HEK293 (cell line): ENCODE measurements at regions not wholly inside any gene's neighbourhood (a gene's known extent, or its start where the extent isn't known, plus 50 kb on each side); places are given as distances from the start of the nearest gene placed in this dataset.

Experiments used
- KLF16 ChIP-seq: fragments of 450-650 bp; formaldehyde crosslinking; IDR thresholded peaks from 2 replicates; pipeline ENCODE4 v1.5.1; 2017; ENCODE audit warnings: missing biosample characterization, missing genetic modification characterization
- OVOL3 ChIP-seq: fragments of 450-650 bp; formaldehyde crosslinking; IDR thresholded peaks from 2 replicates; pipeline ENCODE4 v1.5.1; 2016; ENCODE audit warnings: missing biosample characterization, missing genetic modification characterization
- RBAK ChIP-seq: fragments of 450-650 bp; formaldehyde crosslinking; IDR thresholded peaks from 2 replicates; pipeline ENCODE4 v1.5.1; 2016; ENCODE audit warnings: missing biosample characterization, missing genetic modification characterization
- ZEB2 ChIP-seq: fragments of 450-650 bp; formaldehyde crosslinking; IDR thresholded peaks from 2 replicates; pipeline ENCODE4 v1.5.1; 2016; ENCODE audit warnings: missing biosample characterization, missing genetic modification characterization
- ZNF24 ChIP-seq: fragments of 450-650 bp; formaldehyde crosslinking; IDR thresholded peaks from 2 replicates; pipeline ENCODE4 v1.5.1; 2016; ENCODE audit warnings: missing biosample characterization, missing genetic modification characterization
- ZNF274 ChIP-seq, 2 experiments: fragments of 200-500 bp in 1 of 2; fragments of 450-650 bp in 1 of 2; sonication (Bioruptor generic) in 1 of 2; formaldehyde crosslinking in 1 of 2; IDR thresholded peaks; 2 replicates each; pipeline versions ENCODE4 v1.5.1 to v1.6.1; 2014 to 2016; ENCODE audit warnings: borderline replicate concordance in 1 of 2, inconsistent platforms in 1 of 2, low read length in 1 of 2, missing biosample characterization in 1 of 2, missing genetic modification characterization in 1 of 2
- ZNF416 ChIP-seq: fragments of 450-650 bp; formaldehyde crosslinking; IDR thresholded peaks from 2 replicates; pipeline ENCODE4 v1.5.1; 2016; ENCODE audit warnings: missing biosample characterization, missing genetic modification characterization
- ZNF549 ChIP-seq: fragments of 450-650 bp; IDR thresholded peaks from 2 replicates; pipeline ENCODE4 v1.5.1; 2018; ENCODE audit warnings: missing biosample characterization, missing genetic modification characterization, mild to moderate bottlenecking, inconsistent platforms, moderate library complexity
- ZNF600 ChIP-seq: fragments of 450-650 bp; formaldehyde crosslinking; IDR thresholded peaks from 2 replicates; pipeline ENCODE4 v1.5.1; 2016; ENCODE audit warnings: missing biosample characterization, missing genetic modification characterization
- ZSCAN30 ChIP-seq: fragments of 450-650 bp; IDR thresholded peaks from 2 replicates; pipeline ENCODE4 v1.5.1; 2018; ENCODE audit warnings: missing biosample characterization, mild to moderate bottlenecking, missing genetic modification characterization, moderate library complexity
- TF ChIP-seq, protein P1 (sequence below): fragments of 450-650 bp; formaldehyde crosslinking; IDR thresholded peaks from 2 replicates; pipeline ENCODE4 v1.5.1; 2016; ENCODE audit warnings: missing biosample characterization, missing genetic modification characterization
- TF ChIP-seq, protein P2 (sequence below): fragments of 450-650 bp; formaldehyde crosslinking; IDR thresholded peaks from 2 replicates; pipeline ENCODE4 v1.5.1; 2016; ENCODE audit warnings: missing biosample characterization, missing genetic modification characterization
- TF ChIP-seq, protein P3 (sequence below): fragments of 450-650 bp; formaldehyde crosslinking; IDR thresholded peaks from 2 replicates; pipeline ENCODE4 v1.5.1; 2016; ENCODE audit warnings: missing biosample characterization, missing genetic modification characterization, low read depth
- TF ChIP-seq, protein P4 (sequence below): fragments of 450-650 bp; formaldehyde crosslinking; IDR thresholded peaks from 2 replicates; pipeline ENCODE4 v1.5.1; 2016; ENCODE audit warnings: missing biosample characterization, missing genetic modification characterization

DNA sequence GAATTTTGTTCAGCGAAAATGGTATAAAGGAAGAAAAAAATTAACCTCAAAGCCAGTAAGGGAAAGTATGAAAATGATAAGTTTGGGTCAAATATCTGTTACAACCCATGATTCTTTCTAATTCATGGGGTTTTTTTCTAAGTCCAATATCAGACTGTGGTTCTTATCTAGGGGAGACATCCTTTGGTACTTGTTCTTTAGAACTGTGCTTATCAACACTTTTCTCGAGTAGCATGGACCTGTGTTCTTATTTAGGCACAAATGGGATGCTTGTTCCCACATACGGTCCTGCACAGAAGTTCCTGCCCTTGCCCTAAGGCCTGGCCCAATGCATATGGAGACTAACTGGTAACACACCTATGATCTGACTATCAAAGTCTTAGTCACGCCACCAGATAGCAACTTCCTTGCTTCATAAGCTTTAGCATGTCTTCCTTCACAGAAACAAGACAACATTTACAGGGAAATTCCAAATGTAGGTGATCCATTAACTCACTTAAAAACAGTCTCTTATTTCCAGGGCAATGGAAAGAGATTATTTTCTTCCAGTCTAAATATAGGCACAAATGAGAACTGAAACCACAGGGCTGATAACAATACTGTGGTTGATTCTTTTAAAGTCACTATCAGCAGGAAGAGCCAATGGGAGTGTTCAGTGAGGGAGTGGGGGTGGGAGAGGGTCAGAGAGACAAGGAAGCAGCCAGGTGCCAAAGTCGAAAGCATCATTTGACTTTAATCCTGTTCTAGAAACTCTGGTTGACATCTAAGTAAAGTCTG lies 268.8 kb upstream of the ANKRD55 start:
- TF ChIP-seq KLF16 (tag by site-specific recombination) (no peak), RBAK (tag by site-specific recombination) (no peak), ZEB2 (tag by site-specific recombination) (no peak), ZNF416 (tag by site-specific recombination) (no peak), OVOL3 (tag by site-specific recombination) (no peak), ZNF274 (IDR thresholded peaks at IDR 0.05; ENCODE audit: low read length) (no peak), ZNF274 (tag by site-specific recombination; IDR thresholded peaks at IDR 0.05; ENCODE audit: borderline replicate concordance) (no peak), ZSCAN30 (tag by site-specific recombination) (no peak), ZNF549 (tag by site-specific recombination) (no peak), ZNF600 (tag by site-specific recombination) (no peak), ZNF24 (tag by site-specific recombination) (no peak)
- TF ChIP-seq, protein P1, sequence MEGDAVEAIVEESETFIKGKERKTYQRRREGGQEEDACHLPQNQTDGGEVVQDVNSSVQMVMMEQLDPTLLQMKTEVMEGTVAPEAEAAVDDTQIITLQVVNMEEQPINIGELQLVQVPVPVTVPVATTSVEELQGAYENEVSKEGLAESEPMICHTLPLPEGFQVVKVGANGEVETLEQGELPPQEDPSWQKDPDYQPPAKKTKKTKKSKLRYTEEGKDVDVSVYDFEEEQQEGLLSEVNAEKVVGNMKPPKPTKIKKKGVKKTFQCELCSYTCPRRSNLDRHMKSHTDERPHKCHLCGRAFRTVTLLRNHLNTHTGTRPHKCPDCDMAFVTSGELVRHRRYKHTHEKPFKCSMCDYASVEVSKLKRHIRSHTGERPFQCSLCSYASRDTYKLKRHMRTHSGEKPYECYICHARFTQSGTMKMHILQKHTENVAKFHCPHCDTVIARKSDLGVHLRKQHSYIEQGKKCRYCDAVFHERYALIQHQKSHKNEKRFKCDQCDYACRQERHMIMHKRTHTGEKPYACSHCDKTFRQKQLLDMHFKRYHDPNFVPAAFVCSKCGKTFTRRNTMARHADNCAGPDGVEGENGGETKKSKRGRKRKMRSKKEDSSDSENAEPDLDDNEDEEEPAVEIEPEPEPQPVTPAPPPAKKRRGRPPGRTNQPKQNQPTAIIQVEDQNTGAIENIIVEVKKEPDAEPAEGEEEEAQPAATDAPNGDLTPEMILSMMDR: no peak
- TF ChIP-seq, protein P2, sequence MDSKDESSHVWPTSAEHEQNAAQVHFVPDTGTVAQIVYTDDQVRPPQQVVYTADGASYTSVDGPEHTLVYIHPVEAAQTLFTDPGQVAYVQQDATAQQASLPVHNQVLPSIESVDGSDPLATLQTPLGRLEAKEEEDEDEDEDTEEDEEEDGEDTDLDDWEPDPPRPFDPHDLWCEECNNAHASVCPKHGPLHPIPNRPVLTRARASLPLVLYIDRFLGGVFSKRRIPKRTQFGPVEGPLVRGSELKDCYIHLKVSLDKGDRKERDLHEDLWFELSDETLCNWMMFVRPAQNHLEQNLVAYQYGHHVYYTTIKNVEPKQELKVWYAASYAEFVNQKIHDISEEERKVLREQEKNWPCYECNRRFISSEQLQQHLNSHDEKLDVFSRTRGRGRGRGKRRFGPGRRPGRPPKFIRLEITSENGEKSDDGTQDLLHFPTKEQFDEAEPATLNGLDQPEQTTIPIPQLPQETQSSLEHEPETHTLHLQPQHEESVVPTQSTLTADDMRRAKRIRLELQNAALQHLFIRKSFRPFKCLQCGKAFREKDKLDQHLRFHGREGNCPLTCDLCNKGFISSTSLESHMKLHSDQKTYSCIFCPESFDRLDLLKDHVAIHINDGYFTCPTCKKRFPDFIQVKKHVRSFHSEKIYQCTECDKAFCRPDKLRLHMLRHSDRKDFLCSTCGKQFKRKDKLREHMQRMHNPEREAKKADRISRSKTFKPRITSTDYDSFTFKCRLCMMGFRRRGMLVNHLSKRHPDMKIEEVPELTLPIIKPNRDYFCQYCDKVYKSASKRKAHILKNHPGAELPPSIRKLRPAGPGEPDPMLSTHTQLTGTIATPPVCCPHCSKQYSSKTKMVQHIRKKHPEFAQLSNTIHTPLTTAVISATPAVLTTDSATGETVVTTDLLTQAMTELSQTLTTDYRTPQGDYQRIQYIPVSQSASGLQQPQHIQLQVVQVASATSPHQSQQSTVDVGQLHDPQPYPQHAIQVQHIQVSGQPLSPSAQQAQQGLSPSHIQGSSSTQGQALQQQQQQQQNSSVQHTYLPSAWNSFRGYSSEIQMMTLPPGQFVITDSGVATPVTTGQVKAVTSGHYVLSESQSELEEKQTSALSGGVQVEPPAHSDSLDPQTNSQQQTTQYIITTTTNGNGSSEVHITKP (tag by site-specific recombination): no peak
- TF ChIP-seq, protein P3, sequence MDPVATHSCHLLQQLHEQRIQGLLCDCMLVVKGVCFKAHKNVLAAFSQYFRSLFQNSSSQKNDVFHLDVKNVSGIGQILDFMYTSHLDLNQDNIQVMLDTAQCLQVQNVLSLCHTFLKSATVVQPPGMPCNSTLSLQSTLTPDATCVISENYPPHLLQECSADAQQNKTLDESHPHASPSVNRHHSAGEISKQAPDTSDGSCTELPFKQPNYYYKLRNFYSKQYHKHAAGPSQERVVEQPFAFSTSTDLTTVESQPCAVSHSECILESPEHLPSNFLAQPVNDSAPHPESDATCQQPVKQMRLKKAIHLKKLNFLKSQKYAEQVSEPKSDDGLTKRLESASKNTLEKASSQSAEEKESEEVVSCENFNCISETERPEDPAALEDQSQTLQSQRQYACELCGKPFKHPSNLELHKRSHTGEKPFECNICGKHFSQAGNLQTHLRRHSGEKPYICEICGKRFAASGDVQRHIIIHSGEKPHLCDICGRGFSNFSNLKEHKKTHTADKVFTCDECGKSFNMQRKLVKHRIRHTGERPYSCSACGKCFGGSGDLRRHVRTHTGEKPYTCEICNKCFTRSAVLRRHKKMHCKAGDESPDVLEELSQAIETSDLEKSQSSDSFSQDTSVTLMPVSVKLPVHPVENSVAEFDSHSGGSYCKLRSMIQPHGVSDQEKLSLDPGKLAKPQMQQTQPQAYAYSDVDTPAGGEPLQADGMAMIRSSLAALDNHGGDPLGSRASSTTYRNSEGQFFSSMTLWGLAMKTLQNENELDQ: no peak
- TF ChIP-seq, protein P4, sequence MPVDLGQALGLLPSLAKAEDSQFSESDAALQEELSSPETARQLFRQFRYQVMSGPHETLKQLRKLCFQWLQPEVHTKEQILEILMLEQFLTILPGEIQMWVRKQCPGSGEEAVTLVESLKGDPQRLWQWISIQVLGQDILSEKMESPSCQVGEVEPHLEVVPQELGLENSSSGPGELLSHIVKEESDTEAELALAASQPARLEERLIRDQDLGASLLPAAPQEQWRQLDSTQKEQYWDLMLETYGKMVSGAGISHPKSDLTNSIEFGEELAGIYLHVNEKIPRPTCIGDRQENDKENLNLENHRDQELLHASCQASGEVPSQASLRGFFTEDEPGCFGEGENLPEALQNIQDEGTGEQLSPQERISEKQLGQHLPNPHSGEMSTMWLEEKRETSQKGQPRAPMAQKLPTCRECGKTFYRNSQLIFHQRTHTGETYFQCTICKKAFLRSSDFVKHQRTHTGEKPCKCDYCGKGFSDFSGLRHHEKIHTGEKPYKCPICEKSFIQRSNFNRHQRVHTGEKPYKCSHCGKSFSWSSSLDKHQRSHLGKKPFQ: no peak
